SK-N-DZ (cell line): ENCODE measurements at regions not wholly inside any gene's neighbourhood (a gene's known extent, or its start where the extent isn't known, plus 50 kb on each side); places are given as distances from the start of the nearest gene placed in this dataset.
"Not testable (repeated sequence)": the region's sequence is repeated elsewhere in the genome, so short reads cannot be mapped to it uniquely, and the experiment has no call there.

ENCODE experiments used
- DNase-seq: peaks from one replicate; pipeline ENCODE4 v3.0.0-alpha.2; 2015; ENCODE audit warnings: low spot score

DNA sequence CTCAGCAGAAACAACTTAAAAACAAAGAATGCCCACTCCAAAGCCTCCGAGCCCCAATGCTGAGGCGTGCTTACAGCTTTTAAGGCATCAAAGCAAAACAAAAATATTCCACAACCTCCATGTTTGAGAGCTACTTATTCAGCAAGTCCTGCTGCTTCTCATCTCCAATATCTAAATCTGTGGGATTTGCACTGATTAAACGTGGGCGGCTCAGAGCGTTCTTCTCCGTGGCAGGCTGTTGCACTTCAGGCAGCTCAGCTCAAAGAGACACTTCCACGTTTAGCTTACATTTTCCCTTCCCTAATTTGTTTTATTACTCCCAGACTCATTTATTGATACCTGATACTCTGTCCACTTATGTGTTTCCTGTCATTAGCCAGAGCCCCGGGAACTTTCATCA is 282.6 kb upstream of the MCTP2 start:
- DNase-seq: no peak

DNA sequence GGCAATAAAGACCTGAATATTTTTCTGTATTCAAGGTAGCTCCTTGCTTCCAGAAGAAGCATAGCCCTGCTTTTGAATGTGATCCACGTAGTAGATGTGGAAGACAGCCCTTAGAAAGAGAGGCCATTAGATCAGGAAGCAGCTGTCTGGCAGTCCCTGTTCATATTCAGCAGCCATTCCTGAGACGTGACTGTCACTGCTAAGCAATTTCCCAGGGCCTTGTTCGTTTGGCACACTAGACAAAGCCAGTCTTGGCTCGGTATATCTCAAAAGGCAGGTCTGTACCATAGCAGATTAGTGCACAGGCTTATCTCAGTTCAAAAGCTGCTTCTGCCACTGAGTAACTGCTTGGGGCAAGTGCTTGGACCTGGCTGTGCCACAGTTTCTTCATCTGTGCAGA is 287.8 kb upstream of the MCTP2 start:
- DNase-seq: no peak

DNA sequence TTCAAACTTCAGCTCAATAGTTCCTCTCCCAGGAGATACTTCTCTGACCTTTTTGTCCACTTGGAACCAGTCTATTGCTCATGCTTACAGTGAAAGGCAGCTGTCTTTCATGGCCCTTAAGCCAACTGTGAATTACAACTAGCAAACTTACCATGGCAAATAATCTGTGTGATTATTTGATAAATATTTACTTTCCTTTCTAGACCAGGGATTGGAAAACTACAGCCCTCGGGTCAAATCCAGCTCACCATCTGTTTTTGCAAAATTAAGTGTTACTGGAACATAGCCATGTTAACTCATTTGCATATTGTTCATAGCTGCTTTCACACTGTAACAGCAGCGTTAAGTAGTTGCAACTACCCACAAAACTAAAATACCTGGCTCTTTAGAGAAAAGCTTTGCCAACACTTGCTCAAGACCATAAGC is 289.1 kb upstream of the MCTP2 start:
- no peak for DNase-seq

DNA sequence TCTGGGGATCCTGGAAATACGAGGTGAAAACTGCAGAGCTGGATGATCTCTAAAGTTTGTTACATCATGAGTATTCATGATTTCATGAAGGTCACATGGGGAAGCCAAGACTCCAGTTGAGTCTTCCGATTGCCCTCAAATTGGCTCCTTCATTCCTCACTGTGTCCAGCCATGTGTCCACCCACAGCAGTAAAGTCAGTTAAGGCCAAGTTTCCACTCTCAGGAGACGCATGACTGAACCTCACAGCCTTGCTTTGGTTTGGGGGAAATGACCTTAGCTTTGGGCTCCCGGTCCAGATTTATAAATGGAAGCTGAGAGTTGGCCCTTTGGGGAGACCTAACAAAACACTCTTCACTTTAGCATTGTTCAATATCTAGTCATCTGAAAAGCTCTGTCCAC is 289.7 kb upstream of the MCTP2 start:
- no peak for DNase-seq

DNA sequence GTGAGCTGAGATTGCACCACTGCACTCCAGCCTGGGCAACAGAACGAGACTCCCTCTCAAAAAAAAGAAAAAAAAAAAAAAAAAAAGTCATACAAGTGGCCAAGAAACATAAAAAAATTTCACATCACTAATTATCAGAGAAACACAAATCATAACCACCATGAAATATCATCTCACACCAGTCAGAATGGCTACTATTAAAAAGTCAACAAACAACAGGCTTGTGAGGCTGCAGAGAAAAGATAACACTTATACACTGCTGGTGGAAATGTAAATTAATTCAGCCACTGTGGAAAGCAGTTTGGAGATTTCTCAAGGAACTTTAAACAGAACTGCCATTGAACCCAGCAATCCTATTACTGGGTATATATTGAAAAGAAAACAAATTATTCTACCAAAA is 291.1 kb upstream of the MCTP2 start:
- DNase-seq: no peak

DNA sequence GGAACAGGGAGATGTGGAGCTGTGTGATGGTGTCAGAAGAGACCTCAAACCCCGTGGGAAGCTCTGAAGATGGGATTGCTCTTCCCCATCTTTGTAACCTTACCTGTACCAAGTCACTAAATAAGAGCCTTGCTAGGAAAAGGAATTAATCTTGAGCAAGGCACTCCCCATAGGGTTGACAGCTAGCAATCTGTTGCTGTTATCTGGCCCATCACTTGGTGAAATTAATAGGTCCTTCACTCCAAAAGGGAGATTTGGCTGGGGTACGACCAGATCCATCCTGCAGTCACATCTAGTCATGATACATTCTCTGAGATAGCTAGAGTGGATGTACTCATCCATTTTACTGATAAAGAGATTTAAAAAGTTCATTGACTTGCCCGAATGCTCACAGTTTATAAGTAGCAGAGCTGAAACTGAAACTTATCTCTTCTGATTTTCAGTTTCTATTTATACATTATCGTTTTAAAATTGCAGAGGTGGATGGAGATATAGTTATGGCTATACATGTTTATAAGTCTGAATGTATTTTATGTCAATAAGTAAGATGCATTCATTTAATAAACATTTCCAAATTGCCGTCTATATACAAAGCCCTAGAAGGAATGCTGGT is 299.1 kb upstream of the MCTP2 start:
- no peak for DNase-seq

DNA sequence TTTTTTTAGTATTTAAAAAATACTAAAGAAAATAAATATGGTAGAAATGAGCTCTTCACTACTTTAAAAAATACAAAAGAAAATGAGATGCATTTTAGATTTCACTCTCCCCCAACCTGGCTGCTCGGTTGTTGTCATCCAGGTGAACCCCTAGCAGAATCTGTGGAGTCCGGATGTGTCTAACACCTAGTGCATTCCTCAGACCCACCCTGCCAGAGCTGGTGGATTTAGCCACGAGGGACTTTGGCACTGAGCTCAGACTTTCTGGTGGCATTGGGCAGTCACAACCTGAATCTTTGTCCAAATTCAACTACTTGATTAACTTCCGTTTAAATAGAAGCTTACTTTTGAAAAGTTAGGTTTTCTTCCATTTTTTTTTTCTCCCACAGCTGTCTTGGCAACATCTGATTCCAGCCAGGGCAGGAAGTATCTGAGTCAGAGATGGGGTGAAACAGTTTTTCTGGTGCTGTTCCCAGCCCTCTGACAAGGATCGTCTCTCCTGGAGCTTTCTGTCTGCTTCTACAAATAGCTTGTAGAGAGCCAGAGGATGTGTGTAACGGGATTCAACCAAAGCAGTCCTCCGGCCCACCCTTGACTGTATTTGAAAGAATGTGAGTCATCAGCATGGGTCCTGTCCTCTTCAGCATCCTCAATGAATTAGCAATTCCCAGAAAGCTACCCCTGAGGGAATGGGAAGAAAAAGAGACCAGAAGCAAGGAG is 301.8 kb upstream of the MCTP2 start:
- no peak for DNase-seq

DNA sequence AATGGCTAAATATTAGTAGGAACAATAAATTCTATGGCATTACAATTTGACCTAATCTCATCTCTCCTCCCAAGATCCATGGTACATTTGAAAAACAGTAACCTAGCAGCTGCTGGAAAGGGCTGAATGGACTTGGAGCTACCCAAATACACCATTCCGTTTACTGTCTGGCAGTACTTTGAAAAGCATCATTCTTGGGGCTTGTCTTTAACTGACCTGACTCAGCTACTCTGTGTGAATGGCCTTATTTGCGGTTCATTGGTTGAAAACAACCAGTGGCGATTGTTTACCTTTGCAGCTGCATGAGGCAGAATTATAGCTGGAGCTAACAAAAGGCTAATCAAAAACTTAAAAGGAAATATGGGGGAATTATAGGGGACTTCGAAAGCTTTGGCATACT is 311.2 kb upstream of the MCTP2 start:
- no peak for DNase-seq

DNA sequence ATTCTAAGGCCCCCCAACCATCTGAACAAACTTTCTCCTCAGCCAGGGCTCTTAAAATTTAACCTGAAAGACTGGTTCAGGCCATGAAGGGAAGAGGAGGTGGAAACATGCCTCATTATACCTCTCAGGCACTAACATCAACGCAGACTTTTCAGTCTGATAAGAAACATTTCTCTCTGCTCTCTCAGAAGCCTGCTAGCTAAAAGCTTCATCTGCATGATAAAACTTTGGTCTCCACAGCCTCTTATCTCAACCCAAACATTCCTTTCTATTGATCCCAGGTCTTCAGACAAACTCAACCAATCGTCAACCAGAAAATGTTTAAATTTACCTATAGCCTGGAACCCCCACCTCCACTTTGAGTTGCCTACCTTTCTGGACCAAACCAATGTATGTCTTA is 312.6 kb upstream of the MCTP2 start:
- DNase-seq: not testable (repeated sequence)

DNA sequence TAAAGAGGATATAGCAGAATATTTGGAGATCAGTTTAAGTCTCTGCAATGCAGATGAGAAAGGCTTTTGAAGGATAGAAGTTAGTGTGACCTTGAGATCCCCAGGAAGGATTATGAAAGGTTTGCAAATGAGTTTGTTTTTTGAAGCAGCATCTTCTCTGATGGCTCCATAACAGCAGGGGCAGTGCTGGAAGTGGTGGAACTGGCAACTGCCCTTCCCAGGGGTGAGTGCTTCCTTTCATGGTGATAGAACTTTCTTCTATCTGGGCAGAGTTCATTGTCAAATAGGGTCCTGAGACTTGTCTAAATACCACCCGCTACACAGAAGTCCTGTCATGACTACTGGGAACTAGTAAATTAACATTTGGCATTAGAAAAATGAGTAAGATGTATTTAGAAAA is 314.2 kb upstream of the MCTP2 start:
- no peak for DNase-seq

DNA sequence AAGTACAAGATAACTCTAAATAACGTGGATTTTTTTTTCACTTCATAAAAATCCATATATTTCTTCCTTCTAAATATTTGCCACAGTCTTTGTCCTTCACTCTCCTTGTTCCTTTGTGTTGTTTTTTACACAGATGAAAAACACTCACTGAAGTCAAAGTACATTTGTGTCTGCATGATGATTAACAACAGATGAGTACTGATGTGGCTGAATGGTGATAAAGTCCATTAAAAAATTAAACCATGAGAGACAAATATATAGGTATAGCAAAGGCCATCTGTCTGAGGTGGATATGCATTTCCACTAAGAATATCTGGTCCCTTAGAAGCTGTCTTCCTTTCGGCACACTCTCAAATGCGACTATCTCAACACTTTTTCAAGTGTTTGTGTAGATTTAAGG is 317.5 kb upstream of the MCTP2 start:
- DNase-seq: no peak

DNA sequence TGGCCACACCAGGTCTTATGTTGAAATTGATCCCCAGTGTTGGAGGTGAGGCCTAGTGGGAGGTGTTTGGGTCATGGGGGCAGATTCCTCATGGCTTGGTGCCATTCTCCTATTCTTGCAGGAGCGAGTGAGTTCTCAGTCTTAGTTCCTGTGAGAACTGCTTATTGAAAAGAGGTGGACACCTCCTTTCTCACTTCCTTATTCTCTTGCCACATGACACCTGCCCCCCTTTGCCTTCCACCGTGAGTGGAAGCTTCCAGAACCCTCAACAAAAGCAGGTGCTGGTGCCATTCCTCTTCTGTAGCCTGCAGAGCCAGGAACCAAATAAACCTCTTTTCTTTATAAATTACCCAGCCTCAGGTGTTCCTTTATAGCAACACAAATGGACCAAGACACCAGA is 318.1 kb upstream of the MCTP2 start:
- no peak for DNase-seq

DNA sequence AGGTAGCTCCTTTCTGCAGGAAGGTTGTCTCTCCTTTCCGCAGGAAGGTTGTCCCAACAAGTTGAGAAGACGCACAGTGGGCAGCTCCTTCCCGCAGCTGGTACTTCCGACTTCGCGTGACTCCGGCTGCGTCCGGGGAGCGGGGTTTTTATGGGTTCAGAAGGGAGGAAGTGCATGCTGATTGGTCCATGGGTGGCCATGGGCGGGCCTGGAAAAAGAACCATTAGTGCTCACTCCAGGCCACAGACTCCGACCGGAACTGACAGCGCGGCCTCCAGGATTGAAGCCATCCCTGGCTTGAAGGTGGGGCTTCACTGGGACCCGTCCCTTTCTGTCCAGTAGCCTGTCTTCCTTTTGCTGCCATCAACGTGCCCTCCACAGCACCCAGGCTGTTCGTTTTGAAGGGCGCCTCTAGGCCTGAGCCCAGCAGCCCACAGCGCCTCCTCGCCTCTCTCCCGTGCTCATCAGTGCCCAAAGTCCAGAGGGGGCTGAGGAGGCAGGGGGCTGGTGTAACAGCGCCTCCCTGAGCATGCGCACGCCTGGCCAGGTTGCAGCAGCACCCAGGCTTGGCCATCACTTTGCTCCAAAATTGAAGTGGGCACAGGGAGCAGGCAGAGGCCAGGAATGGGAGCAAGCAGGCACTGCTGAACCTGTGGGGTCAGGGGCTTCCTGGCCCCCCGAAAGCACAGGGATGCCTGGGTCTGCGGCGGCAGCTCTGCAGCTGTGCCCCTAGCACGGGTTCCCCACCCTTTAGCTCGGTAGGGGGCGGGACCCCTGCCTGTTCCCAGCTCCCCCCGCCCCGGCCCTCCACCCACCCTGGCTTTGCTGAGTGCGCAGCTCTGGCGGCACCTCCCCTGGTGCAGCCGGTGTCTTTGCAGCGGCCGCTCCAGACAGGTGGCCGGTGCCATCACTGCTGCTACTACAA is 330.6 kb upstream of the MCTP2 start:
- DNase-seq: no peak

DNA sequence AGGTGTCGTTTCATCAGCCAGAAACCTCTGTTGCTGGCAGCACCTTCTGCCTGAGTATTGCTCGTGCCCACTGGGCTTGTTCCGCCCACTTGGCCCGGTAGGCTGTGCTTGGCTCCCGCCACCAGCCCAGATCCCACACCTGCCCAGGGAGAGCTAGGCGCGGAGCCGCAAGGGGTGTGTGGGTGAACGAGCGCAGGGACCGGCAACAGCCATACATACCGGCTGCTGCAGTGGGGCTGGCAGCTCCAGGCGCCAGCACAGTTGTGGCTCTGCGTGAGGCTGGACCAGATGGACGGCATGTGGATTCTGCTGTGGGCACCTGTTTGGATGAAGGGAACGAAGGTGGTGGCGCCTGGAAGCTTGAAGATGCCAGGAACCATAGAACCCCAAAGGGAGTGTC is 331.5 kb upstream of the MCTP2 start:
- DNase-seq: no peak

DNA sequence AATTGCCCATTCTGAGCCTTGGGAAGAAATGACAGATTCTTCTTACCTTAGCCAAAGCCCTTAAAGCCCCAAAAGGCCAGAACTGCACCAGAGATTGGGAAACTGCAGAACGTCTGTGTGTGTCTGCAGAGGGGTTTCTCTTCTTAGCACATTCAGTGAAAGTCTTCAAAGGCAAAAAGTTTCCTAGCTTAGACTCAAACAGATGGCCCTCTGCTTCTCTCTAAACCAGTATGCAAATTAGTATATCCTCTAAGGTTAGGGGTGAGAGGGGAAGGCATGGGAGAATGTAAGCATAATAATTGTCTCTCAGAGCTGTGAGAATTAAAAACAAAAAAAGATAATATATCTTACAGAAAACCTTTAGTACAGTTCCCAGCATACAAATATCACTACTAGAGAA is 334.0 kb upstream of the MCTP2 start:
- DNase-seq: no peak

DNA sequence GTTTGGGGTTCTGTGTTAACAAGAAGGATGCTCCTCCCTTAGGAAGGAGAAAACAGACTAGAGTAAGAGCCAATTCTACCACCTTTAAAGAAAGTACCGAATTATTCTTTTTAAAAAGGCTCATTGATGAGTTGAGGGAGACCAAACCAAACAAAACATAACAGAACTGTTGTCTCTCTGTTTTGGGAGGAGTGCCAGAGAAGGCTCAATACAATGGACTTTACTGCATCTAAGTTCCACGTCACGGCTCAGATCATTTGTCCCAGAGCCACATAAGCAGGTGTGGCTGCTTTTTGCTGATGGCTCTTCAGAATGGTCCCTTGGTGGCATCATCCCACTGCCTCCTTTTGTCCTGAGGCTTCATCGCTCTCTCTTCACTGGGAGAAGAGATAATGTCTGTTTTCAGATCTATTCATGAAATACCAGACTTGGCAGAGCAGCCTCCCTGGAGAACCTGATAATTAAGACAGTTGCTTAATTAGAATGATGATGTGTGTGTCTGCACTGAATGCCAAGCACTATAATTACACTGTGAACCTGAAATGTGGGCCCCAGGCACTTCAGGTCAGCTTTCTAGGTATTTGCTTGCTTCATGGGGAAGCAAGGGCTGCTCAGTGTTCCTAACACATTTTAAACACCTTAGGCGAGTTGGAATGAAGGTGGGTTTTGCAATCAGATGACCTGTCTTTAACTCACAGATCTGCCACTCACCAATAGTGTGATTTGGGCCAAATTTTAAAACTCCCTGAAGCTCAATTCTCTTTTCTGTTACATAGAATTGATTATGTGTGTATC is 335.2 kb upstream of the MCTP2 start:
- no peak for DNase-seq

DNA sequence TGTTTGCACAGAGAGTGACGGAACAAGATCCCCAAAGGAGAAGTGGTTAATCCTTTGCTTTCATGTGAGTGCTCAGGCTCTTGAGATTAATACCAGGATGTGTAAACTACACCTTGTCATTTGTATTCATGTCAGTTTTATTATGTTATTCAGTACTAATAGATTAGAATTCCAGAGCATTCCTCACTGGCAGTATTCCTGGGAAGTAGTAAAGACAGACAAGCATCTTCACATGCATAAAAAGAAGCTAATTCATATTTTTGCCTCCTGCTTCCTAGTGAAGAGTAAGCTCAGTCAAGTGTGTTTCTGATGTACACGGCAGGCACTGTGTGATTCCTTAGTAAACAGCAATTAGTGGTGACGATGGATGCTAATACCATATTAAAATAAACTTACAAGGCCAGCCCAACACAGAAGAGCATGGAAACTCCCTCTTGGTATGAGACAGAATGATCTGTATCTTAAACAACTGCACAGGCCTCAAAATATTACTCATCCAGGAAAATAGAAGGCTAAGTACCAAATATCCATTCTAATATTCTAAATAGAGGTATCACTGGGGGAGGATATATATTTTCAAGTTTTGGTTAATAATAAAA is 336.8 kb upstream of the MCTP2 start:
- DNase-seq: no peak

DNA sequence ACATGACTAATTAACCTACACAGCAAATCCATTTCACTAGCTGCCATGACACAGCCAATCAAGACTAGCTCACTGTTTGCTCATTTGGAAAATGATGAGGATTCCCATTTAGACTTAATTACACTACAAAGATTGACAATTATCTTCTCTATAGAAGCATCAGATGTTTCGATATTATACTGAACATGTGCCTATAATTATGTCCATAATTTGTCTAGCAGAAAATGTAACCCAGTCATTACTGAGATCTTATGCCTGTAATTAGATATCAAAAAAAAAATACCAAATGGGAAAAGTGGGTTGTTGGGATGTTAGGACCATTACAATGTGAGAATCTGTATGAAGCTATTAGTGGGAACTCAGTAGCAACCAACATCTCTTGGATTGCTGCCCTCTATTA is 344.2 kb upstream of the MCTP2 start:
- DNase-seq: no peak

DNA sequence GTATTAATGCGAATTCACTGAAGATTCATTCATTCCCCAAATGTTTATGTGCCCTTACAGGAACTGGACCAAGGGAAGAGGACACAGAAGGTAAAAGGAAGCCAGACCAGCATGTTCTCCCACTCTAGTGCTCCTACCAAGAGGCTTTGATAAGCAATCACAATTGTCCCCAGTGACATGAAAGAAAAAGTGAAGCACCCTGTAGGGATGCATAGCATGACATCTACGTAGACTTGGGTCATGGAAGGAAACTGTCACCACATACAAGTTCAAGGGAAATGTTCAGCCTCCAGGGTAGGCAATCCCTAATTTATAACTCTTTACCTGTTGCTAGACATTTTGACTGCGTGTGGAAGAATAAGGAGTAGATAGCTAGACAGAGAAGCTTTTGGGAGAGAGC is 348.6 kb upstream of the MCTP2 start:
- no peak for DNase-seq

DNA sequence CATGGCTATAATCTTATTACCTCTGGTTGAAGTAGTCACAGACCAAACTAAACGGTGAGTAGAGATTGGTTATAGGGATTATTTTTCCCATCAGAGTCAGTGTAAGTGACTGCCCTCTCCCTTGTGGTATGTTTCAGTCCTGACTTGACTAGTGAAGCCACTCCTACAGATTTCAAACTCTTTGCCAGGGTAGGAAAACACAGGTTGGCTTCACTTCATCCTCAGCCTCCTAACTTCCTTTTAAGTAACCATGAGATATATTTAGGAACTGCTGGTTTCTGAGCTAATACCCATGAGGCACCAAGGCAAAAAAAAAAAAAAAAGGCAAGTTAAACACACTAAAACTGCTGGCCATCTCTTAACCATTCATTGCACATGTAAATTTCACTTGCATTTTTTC is 349.2 kb upstream of the MCTP2 start:
- DNase-seq: no peak

DNA sequence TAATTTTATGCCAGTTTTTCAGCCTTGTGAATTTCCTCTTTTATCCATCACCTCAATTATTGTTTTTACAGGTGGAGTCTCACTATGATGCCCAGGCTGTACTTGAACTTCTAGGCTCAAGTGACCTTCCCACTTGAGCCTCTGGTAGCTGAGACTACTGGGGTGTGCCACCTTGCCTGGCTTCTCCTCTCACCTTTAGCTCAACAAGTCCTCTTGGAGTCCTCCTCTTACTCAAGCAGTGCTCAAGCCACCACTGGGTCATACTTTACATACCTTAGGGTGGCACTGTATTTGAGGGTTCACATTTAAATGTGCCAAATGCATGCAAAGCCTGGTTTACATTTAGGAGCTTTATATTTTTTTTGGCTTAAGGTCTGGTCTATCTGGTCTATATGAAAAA is 350.1 kb upstream of the MCTP2 start:
- DNase-seq: no peak
